Heart left ventricle (tissue), 13 donors: ENCODE measurements at regions not wholly inside any gene's neighbourhood (a gene's known extent, or its start where the extent isn't known, plus 50 kb on each side); places are given as distances from the start of the nearest gene placed in this dataset.

Experiments
- POLR2A ChIP-seq, 2 donors: fragments of 450-650 bp; IDR thresholded peaks; one replicate each; pipeline ENCODE4 v1.6.1; 2017; ENCODE audit warnings: antibody characterized with exemption in 2 of 2, mild to moderate bottlenecking in 2 of 2, moderate library complexity in 2 of 2
- TF ChIP-seq, protein P1 (sequence below), 12 donors: fragments of 200-600 bp; sonication (generic) in 4 of 12; IDR thresholded peaks; one replicate each; pipeline versions ENCODE4 v1.5.0 to v1.8.0; 2018 to 2022; ENCODE audit warnings: antibody characterized with exemption in 12 of 12, mild to moderate bottlenecking in 5 of 12
- donor health status: ischemic (EF 13 %, LVEDD 7.1; RV severe dilation, severe dysfunction).
- donor health status: DM: no; HTN: yes; CAD: no.
- donor health status: DM: no; HTN: no; CAD: no.
- donor health status: ischemic (EF 25% LVEDD 6.9; RV normal size, moderate dysfunction).
- donor health status: ischemic (EF 25% LVEDD 5.7; RV mildly dilated, moderate dysfunction).
- donor health status: ischemic (EF 35%, LVEDD 5.7; RV mildly dilated, moderate dysfunction).
- donor health status: nonischemic (EF 11% LVEDD 7.7; RV severe dilation, severe dysfunction).
- donor health status: DM: yes; HTN: yes; CAD: no.
- donor health status: PGD.
- donor health status: ischemic (EF 29% LVEDD 5.4; RV normal size, mild dysfunction).
- donor health status: nonischemic (EF 23%, LVEDD 6.1; RV moderate dilation, normal function).

DNA sequence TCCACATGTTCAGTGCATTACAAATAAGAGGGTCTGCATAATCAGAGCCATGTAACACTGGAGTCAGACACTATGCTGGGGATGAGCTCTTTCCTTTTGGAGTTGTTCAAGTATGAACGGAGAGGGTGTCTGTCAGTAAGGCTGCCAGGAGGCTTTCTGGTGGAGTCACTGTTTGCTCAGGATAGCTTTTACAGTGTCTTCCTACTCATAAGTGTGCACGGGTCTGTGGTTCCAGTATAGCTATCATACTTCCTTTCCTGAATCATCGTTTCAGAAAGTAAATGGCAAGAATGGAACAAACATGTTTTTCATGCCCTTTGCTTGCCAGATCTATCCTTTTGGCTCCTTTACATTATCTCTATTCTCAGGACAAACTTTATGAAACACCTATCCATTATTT lies 152.7 kb upstream of the CDH11 start:
- TF ChIP-seq, protein P1, sequence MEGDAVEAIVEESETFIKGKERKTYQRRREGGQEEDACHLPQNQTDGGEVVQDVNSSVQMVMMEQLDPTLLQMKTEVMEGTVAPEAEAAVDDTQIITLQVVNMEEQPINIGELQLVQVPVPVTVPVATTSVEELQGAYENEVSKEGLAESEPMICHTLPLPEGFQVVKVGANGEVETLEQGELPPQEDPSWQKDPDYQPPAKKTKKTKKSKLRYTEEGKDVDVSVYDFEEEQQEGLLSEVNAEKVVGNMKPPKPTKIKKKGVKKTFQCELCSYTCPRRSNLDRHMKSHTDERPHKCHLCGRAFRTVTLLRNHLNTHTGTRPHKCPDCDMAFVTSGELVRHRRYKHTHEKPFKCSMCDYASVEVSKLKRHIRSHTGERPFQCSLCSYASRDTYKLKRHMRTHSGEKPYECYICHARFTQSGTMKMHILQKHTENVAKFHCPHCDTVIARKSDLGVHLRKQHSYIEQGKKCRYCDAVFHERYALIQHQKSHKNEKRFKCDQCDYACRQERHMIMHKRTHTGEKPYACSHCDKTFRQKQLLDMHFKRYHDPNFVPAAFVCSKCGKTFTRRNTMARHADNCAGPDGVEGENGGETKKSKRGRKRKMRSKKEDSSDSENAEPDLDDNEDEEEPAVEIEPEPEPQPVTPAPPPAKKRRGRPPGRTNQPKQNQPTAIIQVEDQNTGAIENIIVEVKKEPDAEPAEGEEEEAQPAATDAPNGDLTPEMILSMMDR (IDR thresholded peaks at IDR 0.05): no peak
- TF ChIP-seq POLR2A (IDR thresholded peaks at IDR 0.05): no peak
